HCT116 (cell line): ENCODE measurements at regions not wholly inside any gene's neighbourhood (a gene's known extent, or its start where the extent isn't known, plus 50 kb on each side); places are given as distances from the start of the nearest gene placed in this dataset.

ENCODE experiments used
- ATAC-seq: fragments of 200-7000 bp; cut with Tn5 transposase; 2 replicates; pipeline ENCODE4 v1.9.1; 2020; ENCODE audit warnings: mild to moderate bottlenecking, moderate library complexity
- BruUV-seq: library from RNA; stranded (reverse); fragments of 400-500 nt; replicated peaks from 2 replicates; lab custom pipeline; 2021; lab: Mats Ljungman, UMichigan
- CTCF ChIA-PET: fragments of 300-600 bp; sonication (Branson Sonifier 250); formaldehyde crosslinking; loops from one replicate; lab custom pipeline; 2021; ENCODE audit warnings: antibody characterized with exemption; lab: Charles Lee
- POLR2A ChIA-PET: fragments of 300-600, 350-600 bp; sonication (Branson Sonifier 250); formaldehyde crosslinking; loops from one replicate; lab custom pipeline; 2021; ENCODE audit warnings: antibody characterized with exemption; lab: Charles Lee
- RAD21 ChIA-PET, 2 experiments: fragments of 300-600 bp; sonication (Branson Sonifier 250); formaldehyde crosslinking; loops; one replicate each; lab custom pipeline; 2023; ENCODE audit warnings: low total read pairs in 2 of 2; ENCODE audit not compliant: uncharacterized antibody in 2 of 2, unreplicated experiment in 2 of 2, low non-redundant PET in 1 of 2; lab: Charles Lee
- DNase-seq: peaks from one replicate; pipeline ENCODE4 v3.0.0-alpha.2; 2010; ENCODE audit warnings: low read depth, low spot score
- H2AFZ ChIP-seq: fragments of 200-600 bp; shearing (Covaris generic), sonication (generic); 2 replicates; pipeline ENCODE4 v1.6.1; 2017; ENCODE audit warnings: low read depth, mixed run types, mixed read lengths, antibody characterized with exemption, low read length; ENCODE audit not compliant: poor library complexity, severe bottlenecking
- H3K27ac ChIP-seq: 2 replicates; pipeline ENCODE4 v1.5.1; 2012; ENCODE audit warnings: low read depth, low read length
- H3K27me3 ChIP-seq: fragments of 200-600 bp; sonication (generic); 2 replicates; pipeline ENCODE4 v1.6.1; 2016; ENCODE audit warnings: mixed run types, low read length, mixed read lengths; ENCODE audit not compliant: insufficient read depth
- H3K36me3 ChIP-seq, 2 experiments: fragments of 200-500 bp in 1 of 2; fragments of 200-600 bp in 1 of 2; sonication (Bioruptor generic) in 1 of 2; sonication (generic) in 1 of 2; 2 replicates each; pipeline versions ENCODE4 v1.5.1 to v1.6.1; 2014 to 2016; ENCODE audit warnings: low read length in 2 of 2, inconsistent platforms in 1 of 2, mixed read lengths in 1 of 2, mixed run types in 1 of 2; ENCODE audit not compliant: insufficient read depth in 2 of 2, control insufficient read depth in 1 of 2
- H3K4me1 ChIP-seq, 2 experiments: fragments of 200-600 bp in 1 of 2; sonication (generic) in 1 of 2; 2 replicates each; pipeline versions ENCODE4 v1.5.1 to v1.6.1; 2012 to 2017; ENCODE audit warnings: low read length in 2 of 2, inconsistent platforms in 1 of 2, mild to moderate bottlenecking in 1 of 2, mixed read lengths in 1 of 2, mixed run types in 1 of 2, moderate library complexity in 1 of 2; ENCODE audit not compliant: insufficient read depth in 2 of 2, control insufficient read depth in 1 of 2
- H3K4me2 ChIP-seq: fragments of 200-600 bp; sonication (generic); 2 replicates; pipeline ENCODE4 v1.6.1; 2017; ENCODE audit warnings: mixed run types, low read length, mixed read lengths
- H3K4me3 ChIP-seq, 2 experiments: fragments of 200-600 bp in 1 of 2; sonication (generic) in 1 of 2; replicated peaks in 1 of 2; 2 replicates each; pipeline ENCODE4 v1.5.1; 2011 to 2016; ENCODE audit warnings: low read length in 2 of 2, control low read depth in 1 of 2, low read depth in 1 of 2, mild to moderate bottlenecking in 1 of 2, mixed read lengths in 1 of 2, mixed run types in 1 of 2
- H3K79me2 ChIP-seq: fragments of 200-600 bp; sonication (generic); 2 replicates; pipeline ENCODE4 v1.6.1; 2017; ENCODE audit warnings: mild to moderate bottlenecking, mixed run types, low read length, moderate library complexity, mixed read lengths; ENCODE audit not compliant: insufficient read depth
- H3K9ac ChIP-seq: fragments of 200-600 bp; sonication (generic); 2 replicates; pipeline ENCODE4 v1.6.1; 2016; ENCODE audit warnings: low read length, mixed read lengths
- H3K9me2 ChIP-seq: fragments of 200-600 bp; sonication (generic), shearing (Covaris generic); 2 replicates; pipeline ENCODE4 v1.6.1; 2017; ENCODE audit warnings: mixed run types, mild to moderate bottlenecking, moderate library complexity; ENCODE audit not compliant: insufficient read depth
- H3K9me3 ChIP-seq, 2 experiments: fragments of 200-500 bp in 1 of 2; fragments of 200-600 bp in 1 of 2; sonication (Bioruptor generic) in 1 of 2; sonication (generic) in 1 of 2; 2 replicates each; pipeline ENCODE4 v1.6.1; 2014 to 2017; ENCODE audit warnings: low read length in 2 of 2, mixed read lengths in 2 of 2, inconsistent platforms in 1 of 2, low read depth in 1 of 2, mild to moderate bottlenecking in 1 of 2, mixed run types in 1 of 2, moderate library complexity in 1 of 2; ENCODE audit not compliant: control insufficient read depth in 1 of 2, insufficient read depth in 1 of 2
- H4K20me1 ChIP-seq: fragments of 200-600 bp; sonication (generic), shearing (Covaris generic); 2 replicates; pipeline ENCODE4 v1.6.1; 2017; ENCODE audit warnings: mixed run types, mild to moderate bottlenecking, moderate library complexity; ENCODE audit not compliant: insufficient read depth
- ATF3 ChIP-seq: IDR thresholded peaks from 2 replicates; pipeline ENCODE4 v1.6.1; 2012
- FOSL1 ChIP-seq: IDR thresholded peaks from 2 replicates; pipeline ENCODE4 v1.6.1; 2012; ENCODE audit warnings: low read depth
- JUND ChIP-seq: IDR thresholded peaks from 2 replicates; pipeline ENCODE4 v1.6.1; 2012
- POLR2AphosphoS5 ChIP-seq: IDR thresholded peaks from 2 replicates; pipeline ENCODE4 v1.6.1; 2011; ENCODE audit warnings: mild to moderate bottlenecking, low read depth, low read length, moderate library complexity
- REST ChIP-seq: IDR thresholded peaks from 2 replicates; pipeline ENCODE4 v1.6.1; 2012; ENCODE audit warnings: low read depth
- SIN3A ChIP-seq: IDR thresholded peaks from 2 replicates; pipeline ENCODE4 v1.6.1; 2012; ENCODE audit warnings: low read depth
- SP1 ChIP-seq: IDR thresholded peaks from 2 replicates; pipeline ENCODE4 v1.6.1; 2012; ENCODE audit warnings: low read depth
- ZFX ChIP-seq: fragments of 450-650 bp; IDR thresholded peaks from 2 replicates; pipeline ENCODE4 v1.6.1; 2017
- ZNF274 ChIP-seq: fragments of 200-500 bp; sonication (Bioruptor generic); IDR thresholded peaks from 2 replicates; pipeline ENCODE4 v1.6.1; 2014; ENCODE audit warnings: mild to moderate bottlenecking, low read depth, low read length, inconsistent platforms
- intact Hi-C: fragments of 100-400 bp; cut with micrococcal nuclease; formaldehyde crosslinking; loops from 2 replicates; pipeline ENCODE4 v1.10.0; 2022

GRCh38 chr14:87230726-87231125 lies 762.3 kb downstream of the GALC start:
- CTCF ChIA-PET, result no interaction called here
- DNase-seq (no peak), ATAC-seq (no peak)
- TF ChIP-seq ATF3 (no peak), ZNF274 (no peak), SP1 (no peak), FOSL1 (no peak), ZFX (no peak), POLR2AphosphoS5 (no peak), REST (no peak), SIN3A (no peak), JUND (no peak)
- BruUV-seq, result no TSS peak
- Histone ChIP-seq H3K9me2 (no peaks in the 10 kb centered on the region), H3K4me3 (no peak overlapping the region), H3K79me2 (no peaks in the 10 kb centered on the region), H3K36me3 (no peaks in the 10 kb centered on the region), H3K4me2 (no peak overlapping the region), H3K4me1 (no peaks in the 10 kb centered on the region), H3K27me3 (no peaks in the 10 kb centered on the region), H3K9me3 (peaks cover 4 to 14% of the 10 kb centered on the region in 2 experiments; a peak in 2 of 4 replicates), H3K9ac (no peak overlapping the region), H3K27ac (no peak overlapping the region), H4K20me1 (no peaks in the 10 kb centered on the region), H2AFZ (no peak overlapping the region)
- intact Hi-C loops, result no loop called here
- POLR2A ChIA-PET, result no interaction called here
- RAD21 ChIA-PET, result no interaction called here
